GM19239 (cell line): ENCODE measurements at regions not wholly inside any gene's neighbourhood (a gene's known extent, or its start where the extent isn't known, plus 50 kb on each side); places are given as distances from the start of the nearest gene placed in this dataset.
A peak's percentile ranks its signal among the peaks of the same experiment; 100 is the strongest.
"Not testable (repeated sequence)": the region's sequence is repeated elsewhere in the genome, so short reads cannot be mapped to it uniquely, and the experiment has no call there.

ENCODE experiments used
- DNase-seq: peaks from one replicate; pipeline ENCODE4 v3.0.0; 2011; ENCODE audit warnings: low spot score; ENCODE audit not compliant: insufficient read length
- FAIRE-seq: peaks from 2 replicates; lab custom pipeline; 2011; peaks lifted over from hg19 to GRCh38; lab: Jason Lieb, UNC

- no peak for DNase-seq
- no peak for FAIRE-seq
Measured at GRCh38 chr13:102538938-102539337, 57.8 kb upstream of the TPP2 start.

- DNase-seq (no peak), FAIRE-seq (no peak)
Measured at GRCh38 chr13:102536695-102537485, 59.9 kb upstream of the TPP2 start.

- DNase-seq (no peak), FAIRE-seq (no peak)
Measured at GRCh38 chr13:102536196-102536595, 60.6 kb upstream of the TPP2 start.

- FAIRE-seq (no peak), DNase-seq (no peak)
Measured at GRCh38 chr13:102530751-102531150, 66.0 kb upstream of the TPP2 start.

GRCh38 chr13:102522251-102522650 is 74.5 kb upstream of the TPP2 start:
- FAIRE-seq, DNase-seq: not testable (repeated sequence)

DNA sequence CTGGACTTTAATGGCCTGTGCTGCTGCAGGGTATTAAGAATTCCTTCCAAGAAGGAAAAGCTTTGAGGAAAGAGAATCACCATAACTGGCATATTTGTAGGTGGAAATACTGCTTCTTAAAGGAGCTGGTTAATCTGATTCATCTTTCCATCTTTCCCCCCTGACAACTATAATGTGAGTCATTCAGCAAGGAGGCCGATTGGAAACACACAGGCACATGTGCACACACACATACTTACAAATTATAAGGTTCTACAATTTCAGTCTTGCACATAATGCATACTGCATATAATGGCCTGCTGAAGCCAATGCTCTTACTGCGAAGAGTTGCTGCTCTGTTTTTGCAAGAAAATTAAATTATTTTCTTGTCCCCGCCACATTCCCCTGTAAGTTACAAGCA is 78.8 kb upstream of the TPP2 start:
- DNase-seq (no peak), FAIRE-seq (no peak)

DNA sequence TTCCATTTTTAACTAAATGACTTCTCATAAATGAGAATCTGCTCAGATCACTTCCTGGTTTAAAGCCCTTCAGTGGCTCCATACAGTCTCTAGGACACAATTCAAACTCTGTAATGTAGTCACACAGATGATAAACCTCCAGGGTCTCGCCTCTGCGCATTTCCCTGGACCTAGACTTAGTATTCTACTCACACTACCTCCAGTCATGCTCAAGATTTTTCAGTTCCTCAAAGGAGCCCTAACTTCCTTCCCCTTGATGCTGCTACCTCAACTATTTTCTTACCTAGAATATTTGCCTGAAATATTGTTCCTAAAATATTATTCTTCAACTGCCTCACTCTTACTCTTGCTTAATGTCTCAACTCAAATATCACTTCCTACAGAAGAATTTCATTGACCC is 86.7 kb upstream of the TPP2 start:
- FAIRE-seq, result no peak

DNA sequence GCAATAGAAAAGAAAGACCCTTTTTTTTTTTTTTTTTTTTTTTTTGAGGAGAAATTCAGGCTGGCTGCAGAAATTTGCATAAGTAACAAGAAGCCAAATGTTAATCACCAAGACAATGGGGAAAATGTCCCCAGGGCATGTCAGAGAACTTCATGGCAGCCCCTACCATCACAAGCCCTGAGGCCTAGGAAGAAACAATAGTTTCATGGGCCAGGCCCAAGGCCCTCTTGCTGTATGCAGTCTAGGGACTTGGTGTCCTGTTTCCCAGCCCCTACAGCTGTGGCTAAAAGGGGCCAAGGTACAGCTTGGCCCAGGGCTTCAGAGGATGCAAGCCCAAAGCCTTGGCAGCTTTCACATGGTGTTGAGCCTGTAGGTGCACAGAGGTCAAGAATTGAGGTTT is 88.4 kb upstream of the TPP2 start:
- no peak for FAIRE-seq

More for the DNA sequence above, 86.7 kb upstream of the TPP2 start:
- no peak for DNase-seq

GRCh38 chr13:102504002-102504401 is 92.8 kb upstream of the TPP2 start:
- FAIRE-seq, result no peak
- DNase-seq, result no peak

More for the DNA sequence above, 88.4 kb upstream of the TPP2 start:
- no peak for DNase-seq

- FAIRE-seq, result no peak
Measured at GRCh38 chr13:102495663-102496062, 93.8 kb upstream of the FGF14 start.

DNA sequence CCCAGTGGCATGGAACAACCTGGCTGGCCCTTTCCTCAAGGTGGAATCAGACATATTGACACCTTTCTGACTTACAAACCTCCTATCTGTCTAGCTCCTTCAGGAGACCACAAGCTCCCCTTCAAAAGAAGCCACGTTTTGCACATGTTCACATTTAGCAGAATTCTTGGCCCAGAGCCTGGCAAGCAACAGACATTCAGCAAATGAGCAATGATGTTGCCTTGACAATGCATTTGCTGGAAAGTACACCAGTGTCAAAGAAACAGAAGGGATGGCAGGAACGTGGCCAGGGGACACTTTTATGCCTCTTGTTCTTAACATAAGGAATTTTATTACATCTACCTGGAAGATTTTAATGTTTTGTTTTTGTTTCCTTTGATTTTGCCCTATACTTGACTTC is 85.5 kb upstream of the FGF14 start:
- no peak for FAIRE-seq
- DNase-seq, result no peak

More at GRCh38 chr13:102495663-102496062, 93.8 kb upstream of the FGF14 start:
- DNase-seq, result no peak

DNA sequence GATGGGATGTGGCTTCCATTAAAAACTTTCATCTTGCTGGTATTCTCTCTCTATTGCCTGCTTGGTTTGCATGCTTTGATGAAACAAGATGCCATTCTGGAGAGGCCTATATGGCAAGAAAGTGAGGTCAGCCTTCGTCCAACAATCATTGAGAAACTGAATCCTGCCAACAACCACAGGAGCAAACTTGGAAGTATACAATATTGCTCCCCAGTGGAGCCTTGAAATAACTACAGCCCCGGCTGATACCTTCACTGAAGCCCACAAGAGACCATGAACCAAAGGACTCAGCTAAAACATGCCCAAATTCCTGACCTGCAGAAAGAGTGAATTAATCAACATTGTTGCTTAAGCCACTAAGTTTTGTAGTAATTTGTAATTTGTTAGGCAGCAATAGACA is 82.5 kb upstream of the FGF14 start:
- FAIRE-seq (no peak), DNase-seq (no peak)

DNA sequence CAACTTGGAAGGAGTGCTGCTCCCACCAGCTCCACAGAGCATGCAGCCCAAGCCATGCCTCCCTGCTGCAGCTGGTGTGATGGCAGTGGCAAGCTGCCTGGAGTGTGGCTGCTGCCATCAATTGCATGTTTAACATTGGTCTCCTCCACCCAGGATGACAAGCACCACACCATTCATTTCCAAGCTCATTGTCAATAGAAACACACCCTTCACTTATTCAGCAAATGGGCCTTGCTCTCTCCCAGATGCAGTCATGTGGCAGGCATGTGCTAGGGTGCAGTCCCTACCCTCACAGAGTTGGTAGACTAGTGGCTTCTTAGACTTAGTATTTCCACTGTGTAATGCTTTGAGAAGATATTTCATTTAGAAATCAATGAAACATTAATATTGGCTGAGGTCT is 70.8 kb upstream of the FGF14 start:
- DNase-seq, result no peak
- no peak for FAIRE-seq

GRCh38 chr13:102470283-102470917 is 68.6 kb upstream of the FGF14 start:
- DNase-seq, result no peak
- FAIRE-seq, result no peak

- no peak for DNase-seq
- peak; percentile 23 for FAIRE-seq
Measured at GRCh38 chr13:102466610-102467190, 64.9 kb upstream of the FGF14 start.

- no peak for DNase-seq
- no peak for FAIRE-seq
Measured at GRCh38 chr13:102462570-102462969, 60.7 kb upstream of the FGF14 start.

GRCh38 chr13:102461302-102461701 is 59.5 kb upstream of the FGF14 start:
- no peak for DNase-seq
- FAIRE-seq, result no peak

DNA sequence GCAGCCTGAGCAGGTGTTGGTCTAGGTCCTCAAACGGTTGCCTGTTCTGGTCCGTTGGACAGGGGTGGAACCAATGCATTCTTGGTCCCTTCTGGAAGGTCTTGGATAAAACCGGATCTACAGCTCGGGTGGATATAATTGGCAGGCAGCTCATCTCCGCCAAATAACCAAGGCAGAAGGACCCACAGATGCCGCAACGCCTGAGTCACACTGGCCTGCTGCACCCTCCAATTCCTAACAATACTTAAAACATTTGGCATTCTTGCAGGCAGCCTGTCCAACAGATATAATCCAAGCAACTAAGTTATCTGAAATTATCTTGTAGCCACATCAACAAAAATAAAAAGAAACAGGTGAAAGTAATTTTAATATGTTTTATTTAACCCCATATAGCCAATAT is 59.0 kb upstream of the FGF14 start:
- DNase-seq (no peak), FAIRE-seq (no peak)

DNA sequence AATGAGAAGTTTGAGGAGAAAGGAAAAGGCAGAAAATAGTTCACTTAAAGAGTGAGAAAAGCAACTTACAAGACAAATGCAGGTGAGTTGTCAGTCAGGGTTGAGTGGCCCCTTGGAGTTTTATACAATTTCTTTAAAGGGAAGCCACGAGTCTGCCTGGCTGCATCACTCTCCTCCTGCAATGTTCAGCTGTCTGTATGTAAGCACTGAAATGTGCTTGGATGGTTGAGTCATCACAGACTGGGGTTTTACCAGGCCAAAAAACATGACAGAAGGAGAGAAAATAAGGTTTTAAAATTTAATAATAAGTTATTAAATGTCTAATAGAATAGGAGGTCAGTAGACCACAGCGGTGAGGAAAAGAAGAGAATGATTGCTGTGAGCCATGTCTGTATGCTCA is 51.0 kb upstream of the FGF14 start:
- DNase-seq, result no peak
- FAIRE-seq, result no peak
